ENCODE measurements at regions not wholly inside any gene's neighbourhood (a gene's known extent, or its start where the extent isn't known, plus 50 kb on each side); places are given as distances from the start of the nearest gene placed in this dataset.

GRCh38 chr6:148195511-148195910, 147.1 kb upstream of the SASH1 start:
- Histone ChIP-seq H3K4me2 (ENCODE audit: low read length) (no peak overlapping the region), H3K9me2 (ENCODE audit: insufficient read depth) (no peaks in the 10 kb centered on the region), H2AFZ (ENCODE audit: low read depth, low read length, poor library complexity, severe bottlenecking) (no peak overlapping the region), H3K36me3 (ENCODE audit: control insufficient read depth in 1 of 2, insufficient read depth in 2 of 2, low read length in 2 of 2) (no peaks in the 10 kb centered on the region), H3K9ac (ENCODE audit: low read length) (no peak overlapping the region), H3K27me3 (ENCODE audit: insufficient read depth, low read length) (no peaks in the 10 kb centered on the region), H3K4me1 (ENCODE audit: control insufficient read depth in 1 of 2, insufficient read depth in 2 of 2, low read length in 2 of 2) (peaks cover 14 to 23% of the 10 kb centered on the region in 2 experiments), H3K9me3 (ENCODE audit: control insufficient read depth in 1 of 2, insufficient read depth in 1 of 2, low read depth in 1 of 2, low read length in 2 of 2) (no peaks in the 10 kb centered on the region), H3K4me3 (replicated peaks in 1 of 2; ENCODE audit: low read depth in 1 of 2, low read length in 2 of 2) (no peak overlapping the region), H3K27ac (ENCODE audit: low read depth, low read length) (no peak overlapping the region), H3K79me2 (ENCODE audit: insufficient read depth, low read length) (no peaks in the 10 kb centered on the region), H4K20me1 (ENCODE audit: insufficient read depth) (no peaks in the 10 kb centered on the region)
- intact Hi-C loops (cut with micrococcal nuclease): no loop called here
- no TSS peak for BruUV-seq (replicated peaks)
- DNase-seq (ENCODE audit: low read depth, low spot score) (no peak), ATAC-seq (no peak)
- CTCF ChIA-PET: interaction anchor here (1.2 kb wide), 1 partner anchor 16 kb away, joined by 4 read pairs; no protein-coding TSS in a partner anchor
- RAD21 ChIA-PET (ENCODE audit: low non-redundant PET in 1 of 2, low total read pairs in 2 of 2, uncharacterized antibody in 2 of 2, unreplicated experiment in 2 of 2): no interaction called here
- TF ChIP-seq REST (IDR thresholded peaks at IDR 0.05; ENCODE audit: low read depth) (no peak), ZBTB33 (IDR thresholded peaks at IDR 0.05; ENCODE audit: extremely low read depth, insufficient replicate concordance, low read length) (no peak), EGR1 (IDR thresholded peaks at IDR 0.05; ENCODE audit: low read depth) (no peak), EZH2phosphoT487 (IDR thresholded peaks at IDR 0.05; ENCODE audit: borderline replicate concordance) (no peak), POLR2AphosphoS5 (IDR thresholded peaks at IDR 0.05; ENCODE audit: low read depth, low read length) (no peak), CTCF (IDR thresholded peaks at IDR 0.05 in 2 of 3, conservative IDR thresholded peaks at IDR 0.05 in 1 of 3; ENCODE audit: borderline replicate concordance in 1 of 3, insufficient read depth in 1 of 3, low read depth in 2 of 3, low read length in 2 of 3) (no peak), ZFX (IDR thresholded peaks at IDR 0.05) (no peak), YY1 (IDR thresholded peaks at IDR 0.05; ENCODE audit: extremely low read depth, insufficient replicate concordance, low read depth, low read length) (no peak), ATF3 (IDR thresholded peaks at IDR 0.05) (no peak), SP1 (IDR thresholded peaks at IDR 0.05; ENCODE audit: low read depth) (no peak), SRF (IDR thresholded peaks at IDR 0.05; ENCODE audit: low read depth) (no peak), TCF7L2 (IDR thresholded peaks at IDR 0.05; ENCODE audit: borderline replicate concordance, extremely low read depth, insufficient read depth, insufficient read length) (no peak), CEBPB (IDR thresholded peaks at IDR 0.05; ENCODE audit: low read depth) (no peak)
- POLR2A ChIA-PET: no interaction called here
